HG02981 (cell line): ENCODE measurements at regions not wholly inside any gene's neighbourhood (a gene's known extent, or its start where the extent isn't known, plus 50 kb on each side); places are given as distances from the start of the nearest gene placed in this dataset.

Experiments used
- ATAC-seq: cut with Tn5 transposase; IDR thresholded peaks from one replicate; pipeline ENCODE4 v1.9.1; 2021; ENCODE audit warnings: mild to moderate bottlenecking, moderate library complexity; ENCODE audit not compliant: unreplicated experiment

DNA sequence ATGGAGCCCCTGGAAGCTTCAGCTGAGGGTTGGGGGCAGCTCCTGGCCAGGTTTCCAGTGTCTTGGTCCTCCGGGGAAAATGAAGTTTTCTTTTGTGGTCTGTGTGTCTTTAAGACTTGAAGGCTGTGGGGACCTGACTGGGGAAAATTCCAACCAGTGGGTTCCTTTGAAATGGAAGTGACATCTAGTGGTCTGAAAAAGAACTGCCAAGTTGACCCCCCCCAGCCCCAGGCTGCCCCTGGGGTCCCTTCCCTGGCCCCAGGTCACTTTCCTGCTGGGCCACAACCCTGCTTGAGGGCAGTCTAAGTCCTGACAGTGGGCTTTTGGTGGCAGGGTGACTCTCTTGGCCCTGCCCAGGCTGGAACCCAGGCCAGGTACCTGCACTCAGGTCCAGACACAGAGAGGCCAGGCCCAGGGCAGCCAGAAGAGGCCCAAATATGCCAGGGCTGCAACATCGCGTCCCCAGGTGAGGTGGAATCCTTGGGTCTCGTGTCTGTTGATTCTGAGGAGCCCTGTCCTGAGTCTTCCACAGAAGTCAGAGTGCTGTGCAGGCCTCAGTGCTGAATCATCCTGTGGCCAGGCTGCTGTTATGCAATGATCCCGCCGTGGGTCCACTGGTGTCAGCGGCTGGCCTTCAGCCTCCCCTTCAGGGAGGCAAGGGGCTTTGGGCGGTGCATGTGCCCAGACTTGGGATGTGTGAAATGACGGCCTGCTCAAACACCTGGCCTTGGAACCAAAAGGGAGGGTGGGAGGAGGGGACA is 68.4 kb downstream of the VEGFA start:
- ATAC-seq = no peak

DNA sequence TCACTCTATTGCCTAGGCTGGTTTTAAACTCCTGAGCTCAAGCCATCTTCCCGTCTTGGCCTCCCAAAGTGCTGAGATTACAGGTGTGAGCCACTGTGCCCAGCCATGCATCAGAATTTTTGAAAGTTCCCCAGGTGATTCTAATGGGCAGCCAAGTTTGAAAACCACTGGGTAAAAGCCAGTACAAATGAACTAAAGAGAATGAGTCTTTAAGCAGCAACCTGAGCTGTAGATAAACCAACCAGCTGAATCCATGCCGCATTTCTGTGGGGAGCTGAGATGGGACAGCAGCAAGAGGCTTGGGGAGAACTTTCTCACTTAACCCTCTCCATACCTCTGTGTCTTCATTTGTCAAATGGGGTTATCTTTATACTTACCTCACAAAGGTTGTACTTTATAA is 67.5 kb downstream of the VEGFA start:
- ATAC-seq = no peak

DNA sequence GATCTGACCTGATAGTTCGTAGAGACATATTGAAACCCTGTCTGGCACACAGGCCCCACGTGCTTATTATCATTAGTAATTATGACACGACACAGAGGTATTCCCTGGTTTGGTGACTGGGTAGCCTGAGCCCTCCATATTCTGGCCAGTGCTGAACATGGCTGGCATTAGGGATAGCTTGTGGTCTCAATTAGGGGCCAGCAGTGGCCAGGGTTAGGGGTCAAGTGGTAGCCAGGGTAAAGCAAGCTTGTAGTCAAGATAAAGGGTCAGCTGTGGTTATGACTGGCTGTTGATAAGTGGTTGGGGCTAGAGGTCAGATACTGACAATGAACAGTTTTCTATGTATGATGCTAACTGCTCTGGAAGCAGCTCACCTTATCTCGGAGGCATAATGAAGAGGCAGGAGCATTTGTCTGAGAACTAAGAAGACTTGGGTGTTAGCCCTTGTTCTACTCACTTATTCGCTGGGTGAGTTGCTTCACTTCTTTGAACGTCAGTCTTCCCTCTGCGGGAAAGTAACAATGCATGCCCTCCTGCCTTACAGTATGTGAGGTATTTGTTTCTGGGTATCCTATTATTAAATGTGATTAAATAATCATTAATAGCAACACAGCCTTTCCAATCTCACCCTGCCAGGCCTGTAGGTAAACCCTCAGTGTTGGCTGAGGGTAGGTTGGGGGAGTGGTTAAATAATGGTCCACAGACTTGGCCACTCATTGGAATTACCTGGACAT is 66.7 kb downstream of the VEGFA start:
- no peak for ATAC-seq
